Middle frontal gyrus (tissue), 1 donor: ENCODE measurements at regions not wholly inside any gene's neighbourhood (a gene's known extent, or its start where the extent isn't known, plus 50 kb on each side); places are given as distances from the start of the nearest gene placed in this dataset.
"Not testable (repeated sequence)": the region's sequence is repeated elsewhere in the genome, so short reads cannot be mapped to it uniquely, and the experiment has no call there.

Experiments used
- DNase-seq: peaks from one replicate; pipeline ENCODE4 v3.0.0-alpha.2; 2015; ENCODE audit warnings: low spot score; ENCODE audit errors: extremely low spot score

DNA sequence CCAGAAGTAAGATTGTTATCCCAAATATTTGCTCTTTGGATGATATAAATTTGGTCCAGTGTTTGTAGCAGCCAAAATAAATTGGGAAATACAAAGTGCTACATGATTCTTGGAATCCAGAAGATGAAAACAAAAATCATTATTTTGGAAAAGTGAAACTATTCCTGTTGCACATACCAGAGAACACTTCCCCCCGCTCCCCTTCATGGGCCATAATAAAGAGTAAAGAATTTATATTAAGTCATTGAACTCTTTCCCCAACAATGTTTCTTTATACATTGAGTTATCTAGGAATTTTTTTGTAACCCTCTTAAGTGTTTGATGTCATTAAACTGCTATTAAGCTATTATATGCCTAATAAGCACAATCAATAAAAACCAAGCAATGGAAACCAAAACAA, 490.4 kb upstream of the HS3ST5 start:
- no peak for DNase-seq

DNA sequence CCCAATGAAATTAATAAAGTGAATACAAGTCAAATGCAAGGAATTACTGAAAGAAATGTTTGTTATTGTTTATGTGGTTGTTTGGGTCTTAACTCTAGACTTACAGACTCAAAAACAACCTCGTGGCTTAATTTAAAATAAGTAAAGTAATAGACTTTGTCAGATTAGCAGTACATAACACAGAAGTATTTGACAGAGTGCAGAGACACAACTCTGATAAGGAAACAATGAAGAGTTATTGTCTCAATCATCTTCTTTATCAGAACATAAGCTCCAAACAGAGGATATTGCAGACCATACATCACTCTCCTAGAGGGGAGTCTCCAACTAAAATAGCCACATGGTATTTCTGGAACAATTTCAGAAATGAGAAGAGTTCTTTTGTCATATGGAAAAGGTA, 487.7 kb upstream of the HS3ST5 start:
- DNase-seq: no peak

DNA sequence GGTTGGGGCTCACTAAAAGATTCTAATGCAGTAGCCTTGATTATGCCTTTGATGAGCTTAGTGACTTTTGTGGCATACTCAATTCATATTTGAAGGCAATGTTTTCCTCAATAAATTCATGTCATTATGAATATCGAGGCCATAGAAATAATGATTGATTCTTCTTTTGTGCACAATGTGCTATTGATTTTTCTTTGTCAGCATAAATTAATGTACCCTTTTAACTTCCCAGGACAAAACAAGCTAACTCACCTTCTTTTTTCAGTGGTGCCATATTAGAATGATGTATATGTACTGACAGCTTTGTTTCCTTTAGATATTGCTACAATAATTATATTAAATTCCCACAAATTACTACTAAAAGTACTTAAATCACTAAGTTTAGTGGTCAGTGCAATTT, 484.3 kb upstream of the HS3ST5 start:
- no peak for DNase-seq

DNA sequence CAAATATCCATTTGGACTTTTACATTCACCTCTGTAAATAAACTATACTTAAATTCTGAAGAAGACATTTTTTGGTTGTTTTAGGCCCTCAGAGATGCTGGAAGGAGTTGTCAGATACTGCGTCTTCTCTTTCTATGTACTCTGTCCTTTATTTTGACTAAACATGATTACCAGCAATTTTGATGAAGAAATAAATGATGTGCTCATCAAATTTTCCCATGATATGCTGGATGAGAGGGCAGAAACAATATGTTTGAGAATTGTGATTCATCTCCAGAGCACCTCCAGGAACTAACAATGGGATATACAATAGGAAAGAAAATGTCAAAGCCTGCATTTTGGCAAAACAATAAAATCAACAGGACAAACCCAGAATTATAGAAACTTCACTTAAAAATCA, 481.6 kb upstream of the HS3ST5 start:
- DNase-seq: no peak

DNA sequence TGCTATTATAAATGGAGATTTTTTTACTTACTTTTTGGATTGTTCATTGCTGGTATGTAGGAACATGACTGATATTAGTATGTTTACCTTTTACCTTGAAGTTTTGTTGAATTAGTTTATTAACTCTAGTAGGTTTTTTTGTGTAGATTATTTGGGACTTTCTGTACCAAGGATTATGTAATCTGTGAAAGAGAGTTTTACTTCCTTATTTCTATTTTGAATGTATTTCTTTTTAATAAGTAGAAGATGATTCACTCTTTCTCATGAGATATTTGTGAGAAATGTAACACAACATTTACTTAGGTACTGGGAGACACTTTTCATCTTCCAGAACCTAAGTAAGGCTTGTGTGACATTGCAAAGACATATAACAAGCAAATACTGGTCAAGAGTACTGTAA, 473.9 kb upstream of the HS3ST5 start:
- no peak for DNase-seq

DNA sequence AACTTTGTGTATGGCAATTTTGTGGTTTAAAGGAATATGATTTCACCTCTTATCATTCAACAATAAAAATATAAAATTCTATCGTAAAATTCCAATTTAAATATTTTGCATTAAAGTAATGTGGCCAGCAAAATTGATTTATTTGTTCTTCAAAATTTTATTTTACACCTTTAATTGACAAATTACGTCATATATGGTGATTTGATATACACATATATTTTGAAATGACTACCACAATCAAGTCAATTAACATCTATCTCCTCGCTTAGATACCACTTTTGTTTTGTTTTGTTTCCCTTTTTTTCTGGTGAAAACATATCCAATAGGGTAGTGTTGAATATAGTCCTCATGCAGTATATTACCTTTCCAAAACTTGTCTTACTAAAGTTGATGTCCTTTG, 467.6 kb upstream of the HS3ST5 start:
- no peak for DNase-seq

DNA sequence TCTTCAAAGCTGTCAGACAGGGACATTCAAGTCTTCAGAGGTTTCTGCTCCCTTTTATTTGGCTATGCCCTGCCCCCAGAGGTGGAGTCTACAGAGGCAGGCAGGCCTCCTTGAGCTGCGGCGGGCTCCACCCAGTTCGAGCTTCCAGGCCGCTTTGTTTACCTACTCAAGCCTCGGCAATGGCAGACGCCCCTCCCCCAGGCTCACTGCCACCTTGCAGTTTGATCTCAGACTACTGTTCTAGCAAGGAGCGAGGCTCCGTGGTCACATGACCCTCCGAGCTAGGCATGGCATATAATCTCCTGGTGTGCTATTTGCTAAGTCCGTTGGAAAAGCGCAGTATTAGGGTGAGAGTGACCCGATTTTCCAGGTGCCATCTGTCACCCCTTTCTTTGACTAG, 462.6 kb upstream of the HS3ST5 start:
- DNase-seq: not testable (repeated sequence)

DNA sequence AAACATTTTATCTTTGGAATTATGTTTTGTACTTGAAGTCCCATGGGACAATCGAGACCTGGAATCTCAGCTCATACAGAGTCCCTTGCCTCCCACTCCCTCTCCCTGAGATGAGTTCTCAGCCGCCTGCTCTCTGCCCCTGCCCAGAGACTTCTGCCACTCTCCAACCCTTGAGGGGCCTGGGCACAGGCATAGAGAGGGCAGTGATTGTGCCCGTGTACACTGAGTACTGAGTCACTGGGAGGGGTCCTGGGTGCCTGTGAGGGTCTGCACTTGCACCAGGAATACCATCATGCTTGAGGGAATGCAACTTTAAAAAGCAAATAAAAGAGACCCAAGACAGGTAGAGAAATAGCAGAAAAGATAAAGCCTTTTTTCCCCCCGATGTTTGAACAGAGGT, 453.8 kb upstream of the HS3ST5 start:
- no peak for DNase-seq

DNA sequence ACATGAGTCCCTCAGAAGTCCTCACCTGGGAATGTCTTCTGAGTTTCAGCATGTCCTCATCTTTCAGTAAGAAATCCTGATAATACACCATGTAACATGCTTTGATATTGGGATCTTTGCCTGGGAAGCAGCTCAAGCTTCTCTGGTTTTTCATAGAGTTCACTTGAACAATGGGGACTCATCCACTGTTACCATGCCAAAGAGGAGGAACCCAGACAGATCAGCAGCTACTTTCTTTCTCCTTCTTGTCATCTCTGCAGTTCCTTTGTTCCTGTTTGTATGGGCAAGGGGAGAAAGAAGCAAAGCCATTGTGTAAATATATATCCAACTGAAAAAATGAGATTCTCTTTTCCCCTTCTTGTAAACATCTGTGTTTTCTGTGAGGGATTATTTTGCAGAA, 450.6 kb upstream of the HS3ST5 start:
- DNase-seq: no peak

DNA sequence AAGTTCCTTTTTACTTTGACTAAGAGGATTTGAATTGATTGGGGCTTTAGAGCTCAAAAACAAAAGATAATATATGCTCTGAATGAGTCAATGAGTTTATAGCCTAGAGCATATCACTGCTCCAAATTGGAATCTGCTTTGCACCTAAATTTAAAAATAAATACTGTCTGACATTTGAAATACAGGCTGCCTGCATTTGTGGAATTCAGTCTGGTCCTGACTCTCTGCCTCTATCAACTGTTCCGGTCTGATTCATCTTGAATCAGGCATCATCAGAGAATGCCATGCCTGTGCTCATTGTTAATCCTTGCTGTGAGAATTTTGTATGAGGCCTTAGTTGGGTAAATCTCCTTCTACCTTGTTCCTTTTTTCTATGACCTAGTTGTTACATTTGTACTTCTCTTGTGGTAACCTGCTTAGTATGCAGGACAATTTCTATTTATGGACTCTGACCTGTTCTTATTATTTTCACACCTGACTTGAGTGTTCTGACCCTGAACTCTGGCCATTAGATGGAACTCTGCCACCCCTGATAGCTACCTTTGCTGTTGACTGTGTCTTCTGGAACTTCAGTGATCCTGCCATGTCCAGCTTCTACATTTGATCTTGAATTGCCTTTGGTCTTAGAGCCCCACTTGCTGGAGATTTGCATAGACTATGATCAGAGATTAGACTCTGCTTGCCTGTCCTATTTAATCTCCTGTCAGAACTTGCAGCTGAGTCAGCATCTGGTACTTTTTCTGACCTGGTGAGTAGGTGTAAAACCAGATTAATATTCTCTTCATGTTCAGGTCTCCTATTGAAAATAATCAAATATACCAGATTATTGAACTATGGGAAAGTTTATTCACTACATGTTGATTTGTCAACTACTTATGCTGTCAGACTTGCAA, 442.7 kb upstream of the HS3ST5 start:
- DNase-seq: no peak

DNA sequence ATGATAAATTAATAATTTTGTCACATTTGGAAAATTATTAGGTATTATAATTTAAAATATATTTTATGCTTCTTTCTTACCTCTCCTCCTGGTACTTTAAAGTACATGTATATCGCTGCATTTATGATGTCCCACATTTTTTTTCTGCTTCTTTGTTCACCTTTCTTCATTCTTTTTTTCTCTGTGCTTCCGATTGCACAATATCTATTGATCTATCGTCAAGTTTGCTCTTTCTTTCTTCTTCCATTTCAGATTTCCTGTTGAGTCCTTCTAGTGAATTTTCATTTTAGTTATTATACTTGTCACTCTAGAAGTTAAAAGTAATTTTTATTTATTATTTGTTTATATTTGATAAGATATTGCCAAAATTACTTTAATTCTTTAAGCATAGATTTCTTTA, 441.0 kb upstream of the HS3ST5 start:
- no peak for DNase-seq

DNA sequence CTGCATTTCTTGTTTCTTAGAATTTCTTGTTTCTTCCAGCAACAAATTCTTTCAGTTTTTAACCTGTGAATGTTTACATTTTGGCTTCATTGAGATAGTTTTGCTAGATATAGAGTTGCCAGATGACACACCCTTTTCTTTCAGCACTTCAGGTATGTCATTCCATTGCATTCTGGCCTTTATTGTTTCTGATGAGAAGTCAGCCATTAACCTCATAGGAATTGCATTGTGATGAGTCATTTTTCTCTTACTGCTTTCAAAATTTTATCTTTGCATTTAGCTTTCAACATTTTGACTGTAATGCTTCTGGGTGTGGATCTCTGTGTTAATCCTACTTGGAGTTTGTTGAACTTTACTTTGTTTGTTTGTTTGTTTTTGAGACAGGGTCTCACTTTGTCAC, 440.3 kb upstream of the HS3ST5 start:
- no peak for DNase-seq

DNA sequence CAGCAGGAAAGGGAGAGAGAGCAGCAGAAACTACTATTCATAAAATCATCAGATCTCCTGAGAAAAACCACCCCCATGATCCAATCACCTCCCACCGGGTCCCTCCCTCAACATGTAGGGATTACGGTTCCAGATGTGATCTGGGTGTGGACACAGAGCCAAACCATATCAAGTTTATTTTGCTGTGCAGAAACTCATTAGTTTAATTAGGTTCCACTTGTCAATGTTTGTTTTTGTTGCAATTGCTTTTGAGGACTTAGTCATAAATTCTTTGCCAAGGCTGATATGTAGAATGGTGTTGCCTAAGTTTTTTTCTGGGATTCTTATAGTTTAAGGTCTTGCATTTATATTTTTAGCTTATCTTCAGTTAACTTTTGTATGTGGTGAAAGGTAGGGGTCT, 422.0 kb upstream of the HS3ST5 start:
- DNase-seq: no peak

DNA sequence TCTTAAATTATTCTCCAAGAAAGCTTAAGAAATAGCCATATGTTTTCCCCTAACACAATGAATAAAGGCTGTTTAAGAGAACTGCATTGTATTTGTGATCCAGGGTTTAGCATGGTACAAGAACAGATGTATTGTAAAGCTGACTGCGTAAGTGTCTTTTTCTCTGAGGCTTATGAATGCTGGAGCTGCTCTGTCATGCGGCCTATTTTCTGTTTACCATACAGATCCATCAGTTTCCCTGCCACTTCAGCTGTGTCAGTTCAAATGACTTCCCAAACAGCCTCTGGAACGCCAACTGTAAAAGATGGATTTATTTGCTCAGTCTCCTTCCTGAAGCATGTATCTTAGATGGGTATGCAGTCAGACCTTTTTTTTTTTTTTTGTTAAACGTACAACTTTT, 419.3 kb upstream of the HS3ST5 start:
- DNase-seq: no peak

DNA sequence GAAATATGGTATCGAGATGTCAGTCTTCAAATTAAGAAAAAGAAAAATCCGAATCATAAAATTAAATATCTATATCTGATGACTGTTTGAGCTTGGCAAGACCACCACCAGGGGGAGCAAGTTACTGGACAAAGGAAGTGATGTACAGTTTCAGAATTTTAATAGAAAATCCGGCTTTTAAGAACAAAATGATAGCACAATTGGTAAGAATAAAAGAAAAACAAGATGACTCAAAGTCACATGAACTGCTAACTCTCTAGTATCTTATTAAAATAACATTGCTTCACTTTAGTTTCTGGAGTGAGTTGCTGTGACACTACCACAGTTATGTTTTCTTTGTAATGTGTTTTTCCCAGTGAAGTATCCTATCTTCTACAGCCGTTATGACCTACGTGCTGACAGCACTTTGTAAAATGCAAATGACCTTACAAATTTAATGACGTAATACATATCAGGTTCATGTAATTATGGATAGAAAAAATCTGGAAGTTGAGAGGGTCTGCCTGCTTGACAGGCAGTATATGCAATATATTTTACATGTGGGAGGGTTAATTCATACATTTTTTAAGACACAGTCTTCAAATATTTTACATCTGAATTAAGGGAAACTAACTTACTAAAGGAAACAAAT, 405.3 kb upstream of the HS3ST5 start:
- no peak for DNase-seq

DNA sequence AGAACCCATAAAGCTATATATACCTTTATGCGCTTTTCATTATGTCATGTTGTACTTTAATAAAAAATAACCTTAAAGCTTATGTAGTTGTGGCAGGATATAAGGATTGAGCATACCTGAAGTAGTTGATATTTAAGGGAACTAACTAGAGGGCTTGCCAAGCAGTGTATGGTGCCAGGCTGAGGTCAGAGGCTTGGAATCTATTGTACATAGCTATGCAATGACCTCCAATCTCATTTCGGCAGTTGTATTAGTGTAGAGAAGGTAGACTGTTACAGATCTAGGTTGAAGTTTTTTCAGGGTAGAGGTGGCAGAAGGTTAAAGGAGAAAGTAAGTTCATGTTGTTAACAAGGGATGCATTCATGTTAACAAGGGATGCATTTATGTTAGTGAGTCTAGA, 397.7 kb upstream of the HS3ST5 start:
- DNase-seq: no peak

DNA sequence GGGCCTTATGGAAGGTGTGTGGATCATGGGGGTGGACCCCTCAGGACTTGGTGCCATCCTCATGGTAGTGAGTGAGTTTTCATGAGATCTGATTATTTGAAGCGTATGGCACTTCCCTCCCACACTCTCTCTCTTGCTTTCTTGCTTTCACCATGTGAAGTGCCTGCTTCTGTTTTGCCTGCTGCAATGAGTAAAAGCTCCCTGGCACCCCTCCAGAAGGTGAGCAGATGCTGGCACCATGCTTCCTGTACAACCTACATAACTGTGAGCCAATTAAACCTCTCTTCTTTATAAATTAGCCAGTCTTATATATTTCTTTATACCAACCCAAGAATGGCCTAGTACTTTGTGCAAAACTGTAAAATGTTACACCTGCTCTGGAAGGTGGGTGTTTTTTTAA, 396.8 kb upstream of the HS3ST5 start:
- no peak for DNase-seq

DNA sequence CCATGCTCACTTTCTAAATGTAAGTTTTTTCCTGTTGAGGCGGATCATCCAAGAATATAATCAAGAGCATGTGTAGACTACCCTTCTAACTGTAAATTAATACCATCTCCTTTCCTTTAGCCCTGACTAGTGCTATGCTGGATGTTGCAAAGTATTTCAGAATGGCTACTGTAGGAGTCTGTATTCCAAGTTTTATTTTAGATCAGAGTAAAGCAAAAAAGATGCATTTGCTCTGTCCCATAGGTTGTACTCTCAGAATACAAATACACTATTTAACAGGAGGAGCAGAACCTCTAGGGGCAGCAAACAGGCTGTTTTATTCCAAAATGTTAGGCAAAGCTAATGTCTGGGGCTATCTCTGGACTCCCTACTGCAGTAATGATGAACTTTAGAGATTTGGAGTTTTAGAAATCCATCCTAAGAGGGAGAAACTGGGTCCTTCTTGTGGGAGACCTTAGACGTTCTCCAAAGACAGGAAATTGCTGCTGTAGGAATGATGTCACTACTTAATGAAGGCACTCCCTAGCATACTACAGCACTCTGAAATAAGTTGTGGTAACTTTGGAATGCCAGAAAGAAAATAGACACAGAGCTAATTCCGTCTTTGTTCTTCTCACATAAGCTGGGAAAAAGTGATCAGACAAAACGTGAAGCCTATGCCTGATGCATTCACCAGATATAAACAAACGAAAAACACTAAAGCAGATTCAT, 392.4 kb upstream of the HS3ST5 start:
- no peak for DNase-seq

DNA sequence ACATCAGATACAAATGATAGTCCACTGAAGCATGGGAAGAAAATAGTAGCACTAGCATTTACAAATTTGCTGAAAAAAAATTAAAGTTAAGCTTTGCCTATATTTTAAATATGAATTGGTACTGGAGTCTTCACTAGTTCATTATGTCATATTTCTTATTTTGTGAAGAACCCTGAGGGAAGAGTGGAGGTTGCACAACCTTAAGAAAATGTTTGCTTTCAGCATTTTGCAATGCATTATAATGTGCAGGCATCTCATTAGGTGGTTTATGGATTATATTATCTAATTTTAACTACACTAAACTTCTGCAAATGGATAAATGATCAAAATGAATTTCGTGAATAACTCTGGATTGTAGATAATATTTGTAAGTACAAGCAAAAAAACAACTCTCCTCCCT, 390.8 kb upstream of the HS3ST5 start:
- no peak for DNase-seq

DNA sequence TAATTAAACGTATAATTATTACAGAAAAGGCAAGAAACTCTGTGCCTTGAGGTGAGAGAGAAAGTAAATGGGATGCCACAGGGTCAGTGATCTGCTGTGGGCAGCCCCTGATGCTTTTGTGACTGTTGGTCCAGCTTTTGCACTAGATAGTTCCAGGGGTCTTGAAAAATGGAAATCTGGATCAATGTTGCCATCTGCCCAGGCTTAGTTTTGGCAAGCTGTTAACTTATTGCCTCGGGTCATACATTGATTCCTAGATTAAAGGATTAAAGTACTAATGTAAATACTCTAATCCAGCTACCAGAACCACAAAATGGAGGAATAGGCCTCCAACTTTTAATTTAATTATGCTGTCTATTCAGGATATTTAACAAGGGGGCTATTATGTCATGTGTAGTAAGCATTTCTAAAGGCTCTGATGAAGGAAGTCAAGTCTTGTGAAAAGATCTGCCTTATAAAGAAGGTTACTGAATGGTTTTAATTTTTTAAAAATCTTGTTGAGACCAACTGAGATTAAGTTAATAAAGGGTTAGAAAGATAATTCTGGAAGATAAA, 376.0 kb upstream of the HS3ST5 start:
- no peak for DNase-seq

DNA sequence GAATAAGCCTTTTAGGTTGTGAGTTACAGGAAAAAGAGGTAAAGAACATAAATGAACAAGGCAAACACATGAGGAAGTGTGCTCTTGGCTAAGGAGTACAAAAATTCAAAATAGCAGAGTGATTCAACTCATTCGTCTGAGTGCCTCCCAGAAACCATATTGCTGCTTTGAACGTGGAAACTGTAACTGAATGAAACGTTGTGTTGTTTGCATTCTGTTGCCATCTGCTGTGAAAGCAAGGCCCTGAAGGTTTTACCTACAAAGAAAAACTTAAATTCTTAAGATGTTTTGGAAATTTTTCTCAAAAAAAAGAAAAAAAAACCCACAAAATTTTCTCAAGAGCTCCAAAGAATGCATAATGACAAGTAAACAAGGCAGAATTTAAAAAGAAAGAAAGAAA, 375.4 kb upstream of the HS3ST5 start:
- peak; percentile 5 for DNase-seq

DNA sequence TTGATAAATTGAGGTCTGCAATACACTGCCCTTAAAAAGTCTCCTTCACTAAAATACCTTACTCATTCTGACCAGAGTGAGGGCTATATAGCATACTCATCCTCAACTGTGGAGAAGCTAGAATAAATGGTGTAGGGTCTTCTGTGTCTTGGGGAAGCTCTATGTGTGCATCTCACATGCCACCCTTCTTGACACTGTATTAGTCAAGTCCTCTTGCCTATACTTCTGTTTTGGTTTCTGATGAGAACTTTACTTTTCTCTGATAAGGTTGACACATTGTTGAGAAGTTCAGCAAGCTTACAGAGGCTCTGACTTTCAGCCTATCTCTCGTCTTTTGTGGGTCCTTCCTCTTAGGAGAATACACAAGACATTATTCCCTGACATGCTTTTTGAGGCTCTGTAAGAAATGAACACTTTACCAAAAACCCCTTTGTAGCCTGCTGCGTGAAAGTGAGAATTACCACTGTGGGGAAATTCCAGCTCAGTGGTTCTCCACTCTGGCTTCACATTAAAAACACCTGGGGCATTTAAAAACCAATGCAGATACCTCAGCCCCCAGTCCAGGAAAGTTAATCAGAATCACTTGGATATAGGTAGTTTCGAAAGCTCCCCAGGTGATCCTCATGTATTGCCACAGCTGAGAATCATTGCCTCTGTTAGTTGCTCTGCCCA, 372.1 kb upstream of the HS3ST5 start:
- no peak for DNase-seq
